ENCODE measurements at regions not wholly inside any gene's neighbourhood (a gene's known extent, or its start where the extent isn't known, plus 50 kb on each side); places are given as distances from the start of the nearest gene placed in this dataset.

- TF ChIP-seq CTCF (IDR thresholded peaks at IDR 0.05; ENCODE audit: low read depth, low read length) (no peak), EZH2phosphoT487 (IDR thresholded peaks at IDR 0.05; ENCODE audit: low read depth) (no peak)
- H3K4me1 ChIP-seq (ENCODE audit: low read length) = peaks cover under 1% of the 10 kb centered on the region
- H3K4me3 ChIP-seq (ENCODE audit: low read length) = no peak overlapping the region
- H3K79me2 ChIP-seq (ENCODE audit: low read length) = no peaks in the 10 kb centered on the region
- no peaks in the 10 kb centered on the region for H4K20me1 ChIP-seq (ENCODE audit: insufficient read depth, low read length)
- no peak overlapping the region for H3K27ac ChIP-seq (ENCODE audit: low read length)
- no peak overlapping the region for H3K9ac ChIP-seq (ENCODE audit: low read length)
- H2AFZ ChIP-seq (ENCODE audit: low read depth, low read length) = no peak overlapping the region
- H3K36me3 ChIP-seq (replicated peaks; ENCODE audit: low read depth, low read length) = no peaks in the 10 kb centered on the region
- H3K4me2 ChIP-seq (ENCODE audit: low read length) = no peak overlapping the region
- H3K27me3 ChIP-seq (ENCODE audit: low read depth, low read length) = no peaks in the 10 kb centered on the region
- H3K9me3 ChIP-seq (ENCODE audit: insufficient read depth, low read length) = no peaks in the 10 kb centered on the region
Measured at GRCh38 chr4:160510928-160511327, 1408.0 kb downstream of the RAPGEF2 start.

- TF ChIP-seq CTCF (IDR thresholded peaks at IDR 0.05; ENCODE audit: low read depth, low read length) (no peak), EZH2phosphoT487 (IDR thresholded peaks at IDR 0.05; ENCODE audit: low read depth) (no peak)
Measured at GRCh38 chr4:160514126-160514525, 1411.2 kb downstream of the RAPGEF2 start.

DNA sequence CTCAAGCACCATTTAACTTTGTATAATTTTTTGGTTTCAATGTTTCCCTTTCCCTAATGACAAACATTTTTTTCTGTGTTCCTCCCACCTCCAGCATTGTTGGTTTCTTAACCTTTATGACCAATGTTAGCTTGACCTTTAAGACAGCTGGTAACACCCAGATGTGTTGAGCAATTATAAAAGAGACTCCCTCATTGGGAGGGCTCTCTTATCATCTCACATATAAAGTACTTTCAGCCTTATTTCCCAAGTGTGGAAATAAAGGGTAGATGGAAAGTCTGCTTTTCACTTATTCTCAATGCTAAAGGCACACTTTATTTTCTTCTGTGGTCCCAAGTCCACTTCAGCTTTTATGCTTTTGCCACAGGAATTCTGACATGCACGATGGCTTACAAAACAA, 1420.4 kb downstream of the RAPGEF2 start:
- Histone ChIP-seq H2AFZ (ENCODE audit: low read depth, low read length) (no peak overlapping the region), H4K20me1 (ENCODE audit: insufficient read depth, low read length) (no peaks in the 10 kb centered on the region), H3K27me3 (ENCODE audit: low read depth, low read length) (no peaks in the 10 kb centered on the region), H3K4me1 (ENCODE audit: low read length) (no peaks in the 10 kb centered on the region), H3K9me3 (ENCODE audit: insufficient read depth, low read length) (no peaks in the 10 kb centered on the region), H3K4me3 (ENCODE audit: low read length) (no peak overlapping the region), H3K79me2 (ENCODE audit: low read length) (no peaks in the 10 kb centered on the region), H3K27ac (ENCODE audit: low read length) (no peak overlapping the region), H3K4me2 (ENCODE audit: low read length) (no peak overlapping the region), H3K36me3 (replicated peaks; ENCODE audit: low read depth, low read length) (no peaks in the 10 kb centered on the region), H3K9ac (ENCODE audit: low read length) (no peak overlapping the region)
- TF ChIP-seq EZH2phosphoT487 (IDR thresholded peaks at IDR 0.05; ENCODE audit: low read depth) (no peak), CTCF (IDR thresholded peaks at IDR 0.05; ENCODE audit: low read depth, low read length) (no peak)

More at GRCh38 chr4:160514126-160514525, 1411.2 kb downstream of the RAPGEF2 start:
- Histone ChIP-seq H4K20me1 (ENCODE audit: insufficient read depth, low read length) (no peaks in the 10 kb centered on the region), H3K4me1 (ENCODE audit: low read length) (no peaks in the 10 kb centered on the region), H3K4me3 (ENCODE audit: low read length) (no peak overlapping the region), H3K79me2 (ENCODE audit: low read length) (no peaks in the 10 kb centered on the region), H3K27me3 (ENCODE audit: low read depth, low read length) (no peaks in the 10 kb centered on the region), H3K9me3 (ENCODE audit: insufficient read depth, low read length) (no peaks in the 10 kb centered on the region), H3K27ac (ENCODE audit: low read length) (no peak overlapping the region), H3K9ac (ENCODE audit: low read length) (no peak overlapping the region), H3K36me3 (replicated peaks; ENCODE audit: low read depth, low read length) (no peaks in the 10 kb centered on the region), H3K4me2 (ENCODE audit: low read length) (no peak overlapping the region), H2AFZ (ENCODE audit: low read depth, low read length) (no peak overlapping the region)

GRCh38 chr4:160537681-160538080, 1434.8 kb downstream of the RAPGEF2 start:
- Histone ChIP-seq H4K20me1 (ENCODE audit: insufficient read depth, low read length) (no peaks in the 10 kb centered on the region), H2AFZ (ENCODE audit: low read depth, low read length) (no peak overlapping the region), H3K27me3 (ENCODE audit: low read depth, low read length) (no peaks in the 10 kb centered on the region), H3K4me1 (ENCODE audit: low read length) (no peaks in the 10 kb centered on the region), H3K9me3 (ENCODE audit: insufficient read depth, low read length) (no peaks in the 10 kb centered on the region), H3K9ac (ENCODE audit: low read length) (no peak overlapping the region), H3K4me2 (ENCODE audit: low read length) (no peak overlapping the region), H3K79me2 (ENCODE audit: low read length) (no peaks in the 10 kb centered on the region), H3K36me3 (replicated peaks; ENCODE audit: low read depth, low read length) (peaks cover 3% of the 10 kb centered on the region), H3K27ac (ENCODE audit: low read length) (no peak overlapping the region), H3K4me3 (ENCODE audit: low read length) (no peak overlapping the region)
- no peak for TF ChIP-seq EZH2phosphoT487 (IDR thresholded peaks at IDR 0.05; ENCODE audit: low read depth)
- no peak for TF ChIP-seq CTCF (IDR thresholded peaks at IDR 0.05; ENCODE audit: low read depth, low read length)

All from OCI-LY3 (cell line).